ENCODE measurements at regions not wholly inside any gene's neighbourhood (a gene's known extent, or its start where the extent isn't known, plus 50 kb on each side); places are given as distances from the start of the nearest gene placed in this dataset.

DNA sequence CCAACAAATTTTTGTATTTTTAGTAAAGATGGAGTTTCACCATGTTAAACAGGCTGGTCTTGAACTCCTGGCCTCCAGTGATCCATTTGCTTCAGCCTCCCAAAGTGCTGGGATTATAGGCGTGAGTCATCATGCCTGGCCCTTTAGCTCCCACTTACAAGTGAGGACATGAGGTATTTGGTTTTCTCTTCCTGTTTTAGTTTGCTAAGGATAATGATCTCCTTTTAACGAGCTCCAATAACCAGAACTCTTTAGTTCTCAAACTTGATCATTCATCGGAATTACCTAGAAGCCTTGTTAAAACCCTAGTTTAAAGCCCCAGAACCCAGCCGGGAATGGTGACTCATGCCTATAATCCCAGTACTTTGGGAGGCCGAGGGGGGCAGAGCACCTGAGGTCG, 481.4 kb downstream of the TYW1 start:
- TF ChIP-seq, protein P1, sequence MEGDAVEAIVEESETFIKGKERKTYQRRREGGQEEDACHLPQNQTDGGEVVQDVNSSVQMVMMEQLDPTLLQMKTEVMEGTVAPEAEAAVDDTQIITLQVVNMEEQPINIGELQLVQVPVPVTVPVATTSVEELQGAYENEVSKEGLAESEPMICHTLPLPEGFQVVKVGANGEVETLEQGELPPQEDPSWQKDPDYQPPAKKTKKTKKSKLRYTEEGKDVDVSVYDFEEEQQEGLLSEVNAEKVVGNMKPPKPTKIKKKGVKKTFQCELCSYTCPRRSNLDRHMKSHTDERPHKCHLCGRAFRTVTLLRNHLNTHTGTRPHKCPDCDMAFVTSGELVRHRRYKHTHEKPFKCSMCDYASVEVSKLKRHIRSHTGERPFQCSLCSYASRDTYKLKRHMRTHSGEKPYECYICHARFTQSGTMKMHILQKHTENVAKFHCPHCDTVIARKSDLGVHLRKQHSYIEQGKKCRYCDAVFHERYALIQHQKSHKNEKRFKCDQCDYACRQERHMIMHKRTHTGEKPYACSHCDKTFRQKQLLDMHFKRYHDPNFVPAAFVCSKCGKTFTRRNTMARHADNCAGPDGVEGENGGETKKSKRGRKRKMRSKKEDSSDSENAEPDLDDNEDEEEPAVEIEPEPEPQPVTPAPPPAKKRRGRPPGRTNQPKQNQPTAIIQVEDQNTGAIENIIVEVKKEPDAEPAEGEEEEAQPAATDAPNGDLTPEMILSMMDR (conservative IDR thresholded peaks at IDR 0.05 in 1 of 2, IDR thresholded peaks at IDR 0.05 in 1 of 2; ENCODE audit: low read depth in 1 of 2, low read length in 2 of 2): no peak
- no peak for TF ChIP-seq EZH2 (IDR thresholded peaks at IDR 0.05; ENCODE audit: low read length, missing control alignments)

All from fibroblast of lung (primary cell).